Lower leg skin (tissue), 3 donors: ENCODE measurements at regions not wholly inside any gene's neighbourhood (a gene's known extent, or its start where the extent isn't known, plus 50 kb on each side); places are given as distances from the start of the nearest gene placed in this dataset.

ENCODE experiments used
- CTCF ChIP-seq, 3 donors: fragments of 450-650 bp; IDR thresholded peaks; one replicate each; pipeline ENCODE4 v1.5.1; 2016; ENCODE audit warnings: antibody characterized with exemption in 3 of 3, mild to moderate bottlenecking in 3 of 3, moderate library complexity in 2 of 3
- POLR2A ChIP-seq, 2 donors: fragments of 450-650 bp; IDR thresholded peaks; one replicate each; pipeline ENCODE4 v1.6.1; 2016 to 2017; ENCODE audit warnings: antibody characterized with exemption in 2 of 2, mild to moderate bottlenecking in 1 of 2, moderate library complexity in 1 of 2

- TF ChIP-seq POLR2A (IDR thresholded peaks at IDR 0.05) (no peak), CTCF (IDR thresholded peaks at IDR 0.05) (no peak)
These were observed 85.9 kb upstream of the KMT2C start for GRCh38 chr7:152521420-152522337.
